ENCODE measurements at regions not wholly inside any gene's neighbourhood (a gene's known extent, or its start where the extent isn't known, plus 50 kb on each side); places are given as distances from the start of the nearest gene placed in this dataset.

DNA sequence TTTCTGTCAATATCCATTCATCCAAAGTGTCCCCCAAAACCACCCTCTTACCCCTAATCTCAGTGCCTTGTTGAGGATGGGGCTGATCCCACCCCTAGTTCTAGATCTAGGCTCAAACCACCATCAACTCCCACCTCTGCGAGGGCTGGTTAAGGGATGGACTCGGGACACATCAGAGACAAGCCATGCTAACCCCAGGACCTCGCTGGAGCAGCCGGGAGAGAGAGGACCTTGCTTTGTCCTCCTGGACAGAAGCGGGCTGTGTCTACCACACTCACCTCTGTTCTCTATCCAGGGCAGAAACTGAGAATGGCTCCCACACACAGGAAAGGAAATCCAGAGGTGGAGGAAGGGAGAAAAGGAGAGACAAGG lies 90.8 kb upstream of the UQCRFS1 start:
- Histone ChIP-seq H3K27me3 (ENCODE audit: insufficient read depth, low read length, poor library complexity) (peaks cover 5% of the 10 kb centered on the region), H3K79me2 (ENCODE audit: insufficient read depth, low read length) (no peaks in the 10 kb centered on the region), H3K9ac (ENCODE audit: low read depth, low read length) (no peak overlapping the region), H3K36me3 (ENCODE audit: insufficient read depth, low read length) (no peaks in the 10 kb centered on the region), H2AFZ (ENCODE audit: low read depth, low read length) (no peak overlapping the region), H3K4me1 (ENCODE audit: insufficient read depth, low read length) (no peaks in the 10 kb centered on the region), H3K4me2 (ENCODE audit: insufficient read depth, low read length) (no peak overlapping the region), H4K20me1 (ENCODE audit: insufficient read depth, low read length) (no peaks in the 10 kb centered on the region), H3K4me3 (ENCODE audit: low read depth in 1 of 2, low read length in 2 of 2) (no peak overlapping the region), H3K27ac (ENCODE audit: low read length) (no peak overlapping the region), H3K9me3 (ENCODE audit: insufficient read depth, low read length, severe bottlenecking) (no peaks in the 10 kb centered on the region)
- ATAC-seq (ENCODE audit: insufficient read depth, low read depth): no peak
- no peak for DNase-seq
- TF ChIP-seq, protein P1, sequence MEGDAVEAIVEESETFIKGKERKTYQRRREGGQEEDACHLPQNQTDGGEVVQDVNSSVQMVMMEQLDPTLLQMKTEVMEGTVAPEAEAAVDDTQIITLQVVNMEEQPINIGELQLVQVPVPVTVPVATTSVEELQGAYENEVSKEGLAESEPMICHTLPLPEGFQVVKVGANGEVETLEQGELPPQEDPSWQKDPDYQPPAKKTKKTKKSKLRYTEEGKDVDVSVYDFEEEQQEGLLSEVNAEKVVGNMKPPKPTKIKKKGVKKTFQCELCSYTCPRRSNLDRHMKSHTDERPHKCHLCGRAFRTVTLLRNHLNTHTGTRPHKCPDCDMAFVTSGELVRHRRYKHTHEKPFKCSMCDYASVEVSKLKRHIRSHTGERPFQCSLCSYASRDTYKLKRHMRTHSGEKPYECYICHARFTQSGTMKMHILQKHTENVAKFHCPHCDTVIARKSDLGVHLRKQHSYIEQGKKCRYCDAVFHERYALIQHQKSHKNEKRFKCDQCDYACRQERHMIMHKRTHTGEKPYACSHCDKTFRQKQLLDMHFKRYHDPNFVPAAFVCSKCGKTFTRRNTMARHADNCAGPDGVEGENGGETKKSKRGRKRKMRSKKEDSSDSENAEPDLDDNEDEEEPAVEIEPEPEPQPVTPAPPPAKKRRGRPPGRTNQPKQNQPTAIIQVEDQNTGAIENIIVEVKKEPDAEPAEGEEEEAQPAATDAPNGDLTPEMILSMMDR (IDR thresholded peaks at IDR 0.05; ENCODE audit: borderline replicate concordance, extremely low read depth, low read length, poor library complexity, severe bottlenecking): no peak
- TF ChIP-seq EZH2 (IDR thresholded peaks at IDR 0.05; ENCODE audit: borderline replicate concordance, low read depth, low read length, severe bottlenecking): no peak

GRCh38 chr19:29305268-29305667 lies 92.3 kb upstream of the UQCRFS1 start:
- no peaks in the 10 kb centered on the region for H3K36me3 ChIP-seq (ENCODE audit: insufficient read depth, low read length)
- no peak for TF ChIP-seq EZH2 (IDR thresholded peaks at IDR 0.05; ENCODE audit: borderline replicate concordance, low read depth, low read length, severe bottlenecking)
- TF ChIP-seq, protein P1 (IDR thresholded peaks at IDR 0.05; ENCODE audit: borderline replicate concordance, extremely low read depth, low read length, poor library complexity, severe bottlenecking): no peak
- H3K4me1 ChIP-seq (ENCODE audit: insufficient read depth, low read length): no peaks in the 10 kb centered on the region

GRCh38 chr19:29308977-29309590 lies 96.1 kb upstream of the UQCRFS1 start:
- Histone ChIP-seq H3K4me1 (ENCODE audit: insufficient read depth, low read length) (no peaks in the 10 kb centered on the region), H3K9me3 (ENCODE audit: insufficient read depth, low read length, severe bottlenecking) (no peaks in the 10 kb centered on the region), H3K27ac (ENCODE audit: low read length) (no peak overlapping the region), H3K4me2 (ENCODE audit: insufficient read depth, low read length) (no peak overlapping the region), H3K36me3 (ENCODE audit: insufficient read depth, low read length) (no peaks in the 10 kb centered on the region), H3K79me2 (ENCODE audit: insufficient read depth, low read length) (no peaks in the 10 kb centered on the region), H4K20me1 (ENCODE audit: insufficient read depth, low read length) (no peaks in the 10 kb centered on the region), H3K27me3 (ENCODE audit: insufficient read depth, low read length, poor library complexity) (peaks cover 3% of the 10 kb centered on the region), H3K9ac (ENCODE audit: low read depth, low read length) (no peak overlapping the region), H2AFZ (ENCODE audit: low read depth, low read length) (no peak overlapping the region), H3K4me3 (ENCODE audit: low read depth in 1 of 2, low read length in 2 of 2) (no peak overlapping the region)
- ATAC-seq (ENCODE audit: insufficient read depth, low read depth): no peak
- DNase-seq: no peak
- TF ChIP-seq EZH2 (IDR thresholded peaks at IDR 0.05; ENCODE audit: borderline replicate concordance, low read depth, low read length, severe bottlenecking): no peak
- TF ChIP-seq, protein P1 (IDR thresholded peaks at IDR 0.05; ENCODE audit: borderline replicate concordance, extremely low read depth, low read length, poor library complexity, severe bottlenecking): no peak

More at GRCh38 chr19:29305268-29305667, 92.3 kb upstream of the UQCRFS1 start:
- DNase-seq (no peak), ATAC-seq (ENCODE audit: insufficient read depth, low read depth) (no peak)
- Histone ChIP-seq H3K4me3 (ENCODE audit: low read depth in 1 of 2, low read length in 2 of 2) (no peak overlapping the region), H4K20me1 (ENCODE audit: insufficient read depth, low read length) (no peaks in the 10 kb centered on the region), H3K4me2 (ENCODE audit: insufficient read depth, low read length) (no peak overlapping the region), H3K9ac (ENCODE audit: low read depth, low read length) (no peak overlapping the region), H2AFZ (ENCODE audit: low read depth, low read length) (no peak overlapping the region), H3K9me3 (ENCODE audit: insufficient read depth, low read length, severe bottlenecking) (no peaks in the 10 kb centered on the region), H3K27ac (ENCODE audit: low read length) (no peak overlapping the region), H3K27me3 (ENCODE audit: insufficient read depth, low read length, poor library complexity) (peaks cover 8% of the 10 kb centered on the region), H3K79me2 (ENCODE audit: insufficient read depth, low read length) (no peaks in the 10 kb centered on the region)

All from DND-41 (cell line).